ENCODE measurements at regions not wholly inside any gene's neighbourhood (a gene's known extent, or its start where the extent isn't known, plus 50 kb on each side); places are given as distances from the start of the nearest gene placed in this dataset.

GRCh38 chr13:105962080-105962479 lies 573.4 kb downstream of the EFNB2 start:
- DNase-seq = no peak

- no peak for DNase-seq
Measured at GRCh38 chr13:105961438-105961837, 574.0 kb downstream of the EFNB2 start.

GRCh38 chr13:105960326-105960725 lies 575.1 kb downstream of the EFNB2 start:
- no peak for DNase-seq

- DNase-seq = no peak
Measured at GRCh38 chr13:105959876-105960275, 575.6 kb downstream of the EFNB2 start.

GRCh38 chr13:105957769-105958438 lies 577.6 kb downstream of the EFNB2 start:
- no peak for DNase-seq

- DNase-seq = no peak
Measured at GRCh38 chr13:105956921-105957320, 578.5 kb downstream of the EFNB2 start.

- no peak for DNase-seq
Measured at GRCh38 chr13:105952973-105953290, 582.5 kb downstream of the EFNB2 start.

GRCh38 chr13:105952233-105952972 lies 583.1 kb downstream of the EFNB2 start:
- no peak for DNase-seq

GRCh38 chr13:105948143-105948542 lies 587.3 kb downstream of the EFNB2 start:
- DNase-seq = no peak

- DNase-seq = no peak
Measured at GRCh38 chr13:105940882-105941281, 594.6 kb downstream of the EFNB2 start.

GRCh38 chr13:105937451-105937850 lies 598.0 kb downstream of the EFNB2 start:
- DNase-seq = no peak

- DNase-seq = no peak
Measured at GRCh38 chr13:105936816-105937215, 598.6 kb downstream of the EFNB2 start.

GRCh38 chr13:105929505-105929904 lies 606.0 kb downstream of the EFNB2 start:
- DNase-seq = no peak

GRCh38 chr13:105928901-105929300 lies 606.6 kb downstream of the EFNB2 start:
- DNase-seq = no peak

- DNase-seq = no peak
Measured at GRCh38 chr13:105928048-105928447, 607.4 kb downstream of the EFNB2 start.

GRCh38 chr13:105925496-105925895 lies 610.0 kb downstream of the EFNB2 start:
- DNase-seq = no peak

- no peak for DNase-seq
Measured at GRCh38 chr13:105921711-105922110, 613.8 kb downstream of the EFNB2 start.

GRCh38 chr13:105920370-105920769 lies 615.1 kb downstream of the EFNB2 start:
- DNase-seq = no peak

- no peak for DNase-seq
Measured at GRCh38 chr13:105918842-105919741, 616.4 kb downstream of the EFNB2 start.

GRCh38 chr13:105915146-105915850 lies 620.2 kb downstream of the EFNB2 start:
- DNase-seq = no peak

GRCh38 chr13:105914291-105915036 lies 621.0 kb downstream of the EFNB2 start:
- DNase-seq = no peak

GRCh38 chr13:105908586-105908985 lies 626.9 kb downstream of the EFNB2 start:
- no peak for DNase-seq
